ENCODE measurements at regions not wholly inside any gene's neighbourhood (a gene's known extent, or its start where the extent isn't known, plus 50 kb on each side); places are given as distances from the start of the nearest gene placed in this dataset.

DNA sequence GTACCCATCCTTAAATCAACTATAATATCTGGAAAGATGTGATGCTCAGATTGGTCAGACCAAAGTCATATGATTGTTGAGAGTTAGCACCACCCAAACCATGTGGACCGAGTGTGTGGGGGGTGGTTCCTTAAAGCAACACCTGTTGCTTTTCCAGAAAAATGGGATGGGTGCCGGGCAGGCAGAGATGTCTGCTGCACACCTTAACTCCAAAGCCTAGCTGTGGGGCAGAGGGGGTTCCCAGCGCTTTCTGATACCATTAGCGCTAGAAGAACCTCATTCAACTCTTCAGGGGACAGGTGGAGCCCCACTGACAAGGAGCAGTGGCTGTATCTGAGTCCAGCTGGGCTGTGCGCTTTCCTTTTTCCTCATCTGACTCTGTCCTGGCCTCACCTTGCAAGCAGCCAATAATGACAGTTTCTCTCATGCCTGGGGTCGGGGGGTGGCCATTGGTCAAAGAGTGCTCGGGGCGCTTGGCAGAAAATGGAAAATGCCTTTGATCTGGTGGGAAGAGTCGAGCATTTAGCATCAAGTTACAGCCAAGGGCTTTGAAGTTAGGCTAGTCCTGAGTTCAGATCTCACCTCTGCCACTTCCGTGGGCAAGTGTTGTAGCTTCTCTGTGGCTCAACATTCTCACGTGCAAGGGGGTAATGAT lies 82.6 kb downstream of the IRX3 start:
- ChIA-PET CTCF (no interaction called here), POLR2A (no interaction called here)
- intact Hi-C loops (cut with micrococcal nuclease) = no loop called here
- no peaks in the 10 kb centered on the region for H3K27me3 Mint-ChIP-seq
- TF ChIP-seq, protein P1, sequence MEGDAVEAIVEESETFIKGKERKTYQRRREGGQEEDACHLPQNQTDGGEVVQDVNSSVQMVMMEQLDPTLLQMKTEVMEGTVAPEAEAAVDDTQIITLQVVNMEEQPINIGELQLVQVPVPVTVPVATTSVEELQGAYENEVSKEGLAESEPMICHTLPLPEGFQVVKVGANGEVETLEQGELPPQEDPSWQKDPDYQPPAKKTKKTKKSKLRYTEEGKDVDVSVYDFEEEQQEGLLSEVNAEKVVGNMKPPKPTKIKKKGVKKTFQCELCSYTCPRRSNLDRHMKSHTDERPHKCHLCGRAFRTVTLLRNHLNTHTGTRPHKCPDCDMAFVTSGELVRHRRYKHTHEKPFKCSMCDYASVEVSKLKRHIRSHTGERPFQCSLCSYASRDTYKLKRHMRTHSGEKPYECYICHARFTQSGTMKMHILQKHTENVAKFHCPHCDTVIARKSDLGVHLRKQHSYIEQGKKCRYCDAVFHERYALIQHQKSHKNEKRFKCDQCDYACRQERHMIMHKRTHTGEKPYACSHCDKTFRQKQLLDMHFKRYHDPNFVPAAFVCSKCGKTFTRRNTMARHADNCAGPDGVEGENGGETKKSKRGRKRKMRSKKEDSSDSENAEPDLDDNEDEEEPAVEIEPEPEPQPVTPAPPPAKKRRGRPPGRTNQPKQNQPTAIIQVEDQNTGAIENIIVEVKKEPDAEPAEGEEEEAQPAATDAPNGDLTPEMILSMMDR (IDR thresholded peaks at IDR 0.05) = no peak
- no peak for ATAC-seq
- DNase-seq = no peak
- H3K4me3 Mint-ChIP-seq = no peak overlapping the region
- no peaks in the 10 kb centered on the region for H3K9me3 Mint-ChIP-seq
- no peaks in the 10 kb centered on the region for H3K4me1 Mint-ChIP-seq (ENCODE audit: low read depth)
- no peak overlapping the region for H3K27ac Mint-ChIP-seq
- H3K36me3 Mint-ChIP-seq (ENCODE audit: low read depth) = no peaks in the 10 kb centered on the region

GRCh38 chr16:54203384-54203783 lies 83.2 kb downstream of the IRX3 start:
- ATAC-seq = no peak
- Mint-ChIP-seq H3K27ac (no peak overlapping the region), H3K36me3 (ENCODE audit: low read depth) (no peaks in the 10 kb centered on the region), H3K9me3 (no peaks in the 10 kb centered on the region), H3K27me3 (no peaks in the 10 kb centered on the region), H3K4me1 (ENCODE audit: low read depth) (no peaks in the 10 kb centered on the region), H3K4me3 (no peak overlapping the region)
- no peak for DNase-seq
- ChIA-PET POLR2A (no interaction called here), CTCF (no interaction called here)
- intact Hi-C loops (cut with micrococcal nuclease) = no loop called here
- TF ChIP-seq, protein P1 (IDR thresholded peaks at IDR 0.05) = no peak

All from activated CD8-positive, alpha-beta T cell treated with anti-CD3 and anti-CD28 coated beads for 36 hours (primary cell).